H1 (cell line): ENCODE measurements at regions not wholly inside any gene's neighbourhood (a gene's known extent, or its start where the extent isn't known, plus 50 kb on each side); places are given as distances from the start of the nearest gene placed in this dataset.

Source experiments
- ATF3 ChIP-seq: IDR thresholded peaks from 2 replicates; pipeline ENCODE4 v1.6.1; 2011; ENCODE audit warnings: low read depth, mild to moderate bottlenecking, low read length; ENCODE audit not compliant: insufficient read depth
- BACH1 ChIP-seq: IDR thresholded peaks from 2 replicates; pipeline ENCODE4 v1.6.1; 2012; ENCODE audit warnings: low read length, improper control_type of control experiment
- CBX8 ChIP-seq: fragments of 300-800, 300-1000 bp; sonication (generic); IDR thresholded peaks from 2 replicates; pipeline ENCODE4 v1.7.1; 2016; ENCODE audit warnings: low read depth, low read length, borderline replicate concordance
- CEBPB ChIP-seq: IDR thresholded peaks from 2 replicates; pipeline ENCODE4 v1.6.1; 2012; ENCODE audit warnings: low read depth, low read length
- CHD7 ChIP-seq: fragments of 300-600 bp; sonication (generic); IDR thresholded peaks from 2 replicates; pipeline ENCODE4 v1.7.1; 2012; ENCODE audit warnings: low read length, moderate library complexity, mild to moderate bottlenecking, inconsistent platforms; ENCODE audit not compliant: insufficient replicate concordance
- CTBP2 ChIP-seq: IDR thresholded peaks from 2 replicates; pipeline ENCODE4 v1.7.0; 2011; ENCODE audit warnings: borderline replicate concordance, mild to moderate bottlenecking, moderate library complexity, mixed read lengths, low read length; ENCODE audit not compliant: insufficient read depth, insufficient read length
- EP300 ChIP-seq, 2 experiments: IDR thresholded peaks; 1 replicate in 1 of 2; 2 replicates in 1 of 2; pipeline ENCODE4 v1.6.1; 2011 to 2012; ENCODE audit warnings: low read depth in 2 of 2, low read length in 2 of 2, mild to moderate bottlenecking in 2 of 2, borderline replicate concordance in 1 of 2, inconsistent platforms in 1 of 2, moderate library complexity in 1 of 2
- GABPA ChIP-seq: IDR thresholded peaks from 2 replicates; pipeline ENCODE4 v1.6.1; 2011; ENCODE audit warnings: mild to moderate bottlenecking, low read length, moderate library complexity, borderline replicate concordance; ENCODE audit not compliant: insufficient read depth
- KDM5A ChIP-seq: fragments of 200-600 bp; IDR thresholded peaks from 2 replicates; pipeline ENCODE4 v1.7.1; 2012; ENCODE audit warnings: mild to moderate bottlenecking, low read length, inconsistent platforms, mixed read lengths
- TCF12 ChIP-seq: IDR thresholded peaks from 2 replicates; pipeline ENCODE4 v1.6.1; 2011; ENCODE audit warnings: low read depth, mild to moderate bottlenecking, low read length

GRCh38 chr2:143949121-143949848 lies 570.6 kb downstream of the ZEB2 start (continued):
- TF ChIP-seq CHD7: no peak
- TF ChIP-seq BACH1: no peak
- no peak for TF ChIP-seq CTBP2
- TF ChIP-seq EP300 (IDR thresholded peaks at IDR 0.05; ENCODE audit: borderline replicate concordance in 1 of 2, low read depth in 2 of 2, low read length in 2 of 2): no peak
- TF ChIP-seq CEBPB: no peak
- no peak for TF ChIP-seq TCF12
- TF ChIP-seq CBX8: no peak
- no peak for TF ChIP-seq ATF3
- no peak for TF ChIP-seq GABPA
- no peak for TF ChIP-seq KDM5A
